Neural cell (in vitro differentiated cells): ENCODE measurements at regions not wholly inside any gene's neighbourhood (a gene's known extent, or its start where the extent isn't known, plus 50 kb on each side); places are given as distances from the start of the nearest gene placed in this dataset.

Source experiments
- H2AFZ ChIP-seq: fragments of 200-600, 300-800 bp; sonication (generic), shearing (Covaris generic); 2 replicates; pipeline ENCODE4 v1.6.0; 2014; ENCODE audit warnings: low read depth, mild to moderate bottlenecking, antibody characterized with exemption, low read length, moderate library complexity
- H3F3A ChIP-seq: fragments of 200-600 bp; shearing (Covaris generic); 2 replicates; pipeline ENCODE4 v1.6.1; 2016; ENCODE audit warnings: mild to moderate bottlenecking, moderate library complexity, mixed read lengths, antibody characterized with exemption, low read length; ENCODE audit not compliant: insufficient read depth, poor library complexity, severe bottlenecking
- H3K27ac ChIP-seq: fragments of 200-600, 300-800 bp; sonication (generic), shearing (Covaris generic); 2 replicates; pipeline ENCODE4 v1.5.1; 2014; ENCODE audit warnings: mild to moderate bottlenecking, low read length, moderate library complexity
- H3K27me3 ChIP-seq: fragments of 300-800, 200-600 bp; sonication (generic), shearing (Covaris generic); 2 replicates; pipeline ENCODE4 v1.6.0; 2014; ENCODE audit warnings: mild to moderate bottlenecking, low read depth, low read length, moderate library complexity; ENCODE audit not compliant: insufficient read depth
- H3K36me3 ChIP-seq: fragments of 300-800, 200-600 bp; sonication (generic), shearing (Covaris generic); 2 replicates; pipeline ENCODE4 v1.5.1; 2014; ENCODE audit warnings: mild to moderate bottlenecking, antibody characterized with exemption, low read length, moderate library complexity; ENCODE audit not compliant: insufficient read depth
- H3K4me2 ChIP-seq: fragments of 300-800, 200-600 bp; sonication (generic), shearing (Covaris generic); 2 replicates; pipeline ENCODE4 v1.6.0; 2014; ENCODE audit warnings: mild to moderate bottlenecking, low read length
- H3K4me3 ChIP-seq: fragments of 300-800, 200-600 bp; sonication (generic), shearing (Covaris generic); 2 replicates; pipeline ENCODE4 v1.5.1; 2014; ENCODE audit warnings: mild to moderate bottlenecking, low read length, moderate library complexity
- H3K79me2 ChIP-seq: fragments of 200-600 bp; shearing (Covaris generic); replicated peaks from 2 replicates; pipeline ENCODE4 v1.6.0; 2014; ENCODE audit warnings: mild to moderate bottlenecking, low read length, moderate library complexity; ENCODE audit not compliant: insufficient read depth
- H3K9ac ChIP-seq: fragments of 300-800, 200-600 bp; sonication (generic), shearing (Covaris generic); 2 replicates; pipeline ENCODE4 v1.6.1; 2016; ENCODE audit warnings: mild to moderate bottlenecking, low read length, mixed read lengths
- H3K9me2 ChIP-seq: fragments of 200-600 bp; shearing (Covaris generic); 2 replicates; pipeline ENCODE4 v1.6.1; 2016; ENCODE audit warnings: mild to moderate bottlenecking, low read length, mixed read lengths; ENCODE audit not compliant: insufficient read depth
- H3K9me3 ChIP-seq: fragments of 200-600, 300-800 bp; sonication (generic), shearing (Covaris generic); 2 replicates; pipeline ENCODE4 v1.6.1; 2016; ENCODE audit warnings: mild to moderate bottlenecking, mixed run types, low read length, moderate library complexity, mixed read lengths
- H4K20me1 ChIP-seq: fragments of 200-600 bp; shearing (Covaris generic); 2 replicates; pipeline ENCODE4 v1.6.1; 2016; ENCODE audit warnings: mild to moderate bottlenecking, mixed run types; ENCODE audit not compliant: insufficient read depth
- CTCF ChIP-seq: fragments of 450-650 bp; IDR thresholded peaks from 2 replicates; pipeline ENCODE4 v1.5.1; 2014; ENCODE audit warnings: antibody characterized with exemption, mild to moderate bottlenecking, moderate library complexity; ENCODE audit not compliant: poor library complexity, severe bottlenecking
- EP300 ChIP-seq: fragments of 450-650 bp; conservative IDR thresholded peaks from 2 replicates; pipeline ENCODE4 v1.6.1; 2014; ENCODE audit warnings: antibody characterized with exemption, mild to moderate bottlenecking, moderate library complexity; ENCODE audit not compliant: poor library complexity, severe bottlenecking
- EZH2 ChIP-seq: fragments of 200-600, 300-800 bp; shearing (Covaris generic), sonication (generic); IDR thresholded peaks from 2 replicates; pipeline ENCODE4 v1.6.1; 2014; ENCODE audit warnings: antibody characterized with exemption, low read length, borderline replicate concordance, mild to moderate bottlenecking; ENCODE audit not compliant: insufficient read depth, poor library complexity, severe bottlenecking
- MXI1 ChIP-seq: fragments of 450-650 bp; conservative IDR thresholded peaks from 2 replicates; pipeline ENCODE4 v1.6.1; 2014; ENCODE audit warnings: antibody characterized with exemption, mild to moderate bottlenecking; ENCODE audit not compliant: poor library complexity, severe bottlenecking
- POLR2AphosphoS5 ChIP-seq: IDR thresholded peaks from 2 replicates; pipeline ENCODE4 v1.6.1; 2012
- RAD21 ChIP-seq: fragments of 450-650 bp; conservative IDR thresholded peaks from 2 replicates; pipeline ENCODE4 v1.6.1; 2014; ENCODE audit warnings: antibody characterized with exemption, mild to moderate bottlenecking, moderate library complexity
- REST ChIP-seq: IDR thresholded peaks from 2 replicates; pipeline ENCODE4 v1.6.1; 2012; ENCODE audit warnings: borderline replicate concordance
- SMC3 ChIP-seq: fragments of 450-650 bp; conservative IDR thresholded peaks from 2 replicates; pipeline ENCODE4 v1.6.1; 2014; ENCODE audit warnings: antibody characterized with exemption, mild to moderate bottlenecking, moderate library complexity; ENCODE audit not compliant: poor library complexity
- TAF1 ChIP-seq: IDR thresholded peaks from 2 replicates; pipeline ENCODE4 v1.6.1; 2012; ENCODE audit warnings: low read depth

GRCh38 chr18:5606951-5607350, 63.2 kb upstream of the EPB41L3 start:
- Histone ChIP-seq H3K27ac (no peak overlapping the region), H2AFZ (no peak overlapping the region), H3K9ac (no peak overlapping the region), H3K27me3 (no peaks in the 10 kb centered on the region), H3K79me2 (no peaks in the 10 kb centered on the region), H3K4me2 (no peak overlapping the region), H4K20me1 (no peaks in the 10 kb centered on the region), H3F3A (no peaks in the 10 kb centered on the region), H3K36me3 (no peaks in the 10 kb centered on the region), H3K4me3 (no peak overlapping the region), H3K9me3 (no peaks in the 10 kb centered on the region), H3K9me2 (no peaks in the 10 kb centered on the region)
- TF ChIP-seq SMC3 (no peak), RAD21 (no peak), REST (no peak), TAF1 (no peak), MXI1 (no peak), CTCF (no peak), EZH2 (no peak), EP300 (no peak), POLR2AphosphoS5 (no peak)

GRCh38 chr18:5604778-5605177, 61.0 kb upstream of the EPB41L3 start:
- no peaks in the 10 kb centered on the region for H3K9me2 ChIP-seq
- H3K27ac ChIP-seq: no peak overlapping the region
- H3K4me2 ChIP-seq: no peak overlapping the region
- H3K79me2 ChIP-seq: no peaks in the 10 kb centered on the region
- H3K9me3 ChIP-seq: no peaks in the 10 kb centered on the region
- no peak overlapping the region for H3K4me3 ChIP-seq
- H3K36me3 ChIP-seq: no peaks in the 10 kb centered on the region
- no peaks in the 10 kb centered on the region for H3F3A ChIP-seq
- H4K20me1 ChIP-seq: no peaks in the 10 kb centered on the region
- no peak for TF ChIP-seq CTCF
- TF ChIP-seq MXI1: no peak
- no peak for TF ChIP-seq POLR2AphosphoS5
- TF ChIP-seq SMC3: no peak
- TF ChIP-seq TAF1: no peak
- TF ChIP-seq EZH2: no peak
- TF ChIP-seq EP300: no peak
- TF ChIP-seq REST: no peak
- no peak for TF ChIP-seq RAD21
- no peaks in the 10 kb centered on the region for H3K27me3 ChIP-seq
- no peak overlapping the region for H3K9ac ChIP-seq
- H2AFZ ChIP-seq: no peak overlapping the region
